Kidney (tissue), 13 donors: ENCODE measurements at regions not wholly inside any gene's neighbourhood (a gene's known extent, or its start where the extent isn't known, plus 50 kb on each side); places are given as distances from the start of the nearest gene placed in this dataset.

Experiments
- DNase-seq, 5 donors: peaks; one replicate each; pipeline ENCODE4 v3.0.0-alpha.2; 2013 to 2020
- FAIRE-seq: peaks from 2 replicates; lab custom pipeline; 2012; peaks lifted over from hg19 to GRCh38; lab: Jason Lieb, UNC
- H3K27ac ChIP-seq, 2 donors: one replicate each; pipeline ENCODE4 v1.7.0; 2013; ENCODE audit warnings: low read depth in 2 of 2, low read length in 2 of 2, inconsistent platforms in 1 of 2
- H3K27me3 ChIP-seq: one replicate; pipeline ENCODE4 v1.7.1; 2013; ENCODE audit warnings: low read length, inconsistent platforms; ENCODE audit not compliant: control insufficient read depth, insufficient read depth
- H3K36me3 ChIP-seq, 3 donors: one replicate each; pipeline versions ENCODE4 v1.7.0 to v1.7.1; 2013; ENCODE audit warnings: low read length in 3 of 3, control low read depth in 1 of 3, inconsistent platforms in 1 of 3; ENCODE audit not compliant: insufficient read depth in 3 of 3, control insufficient read depth in 2 of 3
- H3K4me1 ChIP-seq, 3 donors: one replicate each; pipeline versions ENCODE4 v1.7.0 to v1.7.1; 2013; ENCODE audit warnings: low read length in 3 of 3, inconsistent platforms in 1 of 3, low read depth in 1 of 3; ENCODE audit not compliant: control insufficient read depth in 2 of 3, insufficient read depth in 2 of 3
- H3K4me3 ChIP-seq, 3 donors: one replicate each; pipeline versions ENCODE4 v1.7.0 to v1.8.1; 2013; ENCODE audit warnings: low read length in 3 of 3, control low read depth in 1 of 3, inconsistent platforms in 1 of 3
- H3K9ac ChIP-seq, 3 donors: one replicate each; pipeline versions ENCODE4 v1.7.0 to v1.7.1; 2013; ENCODE audit warnings: low read length in 3 of 3, control low read depth in 1 of 3, inconsistent platforms in 1 of 3
- H3K9me3 ChIP-seq, 3 donors: one replicate each; pipeline versions ENCODE4 v1.7.0 to v1.7.1; 2013; ENCODE audit warnings: low read length in 3 of 3, control low read depth in 1 of 3, inconsistent platforms in 1 of 3; ENCODE audit not compliant: control insufficient read depth in 2 of 3, insufficient read depth in 1 of 3
- intact Hi-C: fragments of 100-400 bp; cut with DNase I; formaldehyde crosslinking; loops from one replicate; pipeline ENCODE4 v1.11.1; 2022
- TF ChIP-seq, protein P1 (sequence below): IDR thresholded peaks from 3 replicates; pipeline ENCODE4 v1.5.1; 2012; ENCODE audit warnings: mild to moderate bottlenecking, moderate library complexity, borderline replicate concordance; ENCODE audit not compliant: insufficient read depth; ENCODE audit errors: extremely low read depth
- donor health status: control.
- donor health status: control.
- donor health status: control.
- donor health status: control.
- donor health status: control.
- donor health status: DM: yes; HTN: yes; CAD: no.
- donor health status: Normal renal cell carcinoma (clear cell type).

DNA sequence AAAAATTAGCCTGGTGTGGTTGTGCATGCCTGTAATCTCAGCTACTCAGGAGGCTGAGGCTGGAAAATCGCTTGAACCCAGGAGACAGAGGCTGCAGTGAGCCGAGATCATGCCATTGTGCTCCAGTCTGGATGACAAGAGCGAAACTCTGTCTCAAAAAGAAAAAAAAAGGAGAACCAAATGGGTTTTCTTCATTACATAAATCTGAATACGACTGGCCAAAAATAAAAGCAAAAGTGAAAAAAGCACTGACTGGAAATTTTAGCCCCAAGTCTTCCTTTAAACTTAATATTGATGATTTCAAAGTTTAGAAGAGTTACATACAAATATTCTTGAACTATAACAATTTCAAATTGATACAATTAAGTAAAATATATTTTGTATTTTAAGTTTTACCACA, 249.5 kb upstream of the STARD13 start:
- Histone ChIP-seq H3K4me3 (no peak overlapping the region), H3K27me3 (no peaks in the 10 kb centered on the region), H3K9ac (no peak overlapping the region), H3K9me3 (no peaks in the 10 kb centered on the region), H3K4me1 (peaks cover 0 to 2% (median 0%) of the 10 kb centered on the region in 3 donors), H3K27ac (no peak overlapping the region), H3K36me3 (no peaks in the 10 kb centered on the region)
- intact Hi-C loops: no loop called here
- FAIRE-seq (peak; percentile 78), DNase-seq (no peak)
- TF ChIP-seq, protein P1, sequence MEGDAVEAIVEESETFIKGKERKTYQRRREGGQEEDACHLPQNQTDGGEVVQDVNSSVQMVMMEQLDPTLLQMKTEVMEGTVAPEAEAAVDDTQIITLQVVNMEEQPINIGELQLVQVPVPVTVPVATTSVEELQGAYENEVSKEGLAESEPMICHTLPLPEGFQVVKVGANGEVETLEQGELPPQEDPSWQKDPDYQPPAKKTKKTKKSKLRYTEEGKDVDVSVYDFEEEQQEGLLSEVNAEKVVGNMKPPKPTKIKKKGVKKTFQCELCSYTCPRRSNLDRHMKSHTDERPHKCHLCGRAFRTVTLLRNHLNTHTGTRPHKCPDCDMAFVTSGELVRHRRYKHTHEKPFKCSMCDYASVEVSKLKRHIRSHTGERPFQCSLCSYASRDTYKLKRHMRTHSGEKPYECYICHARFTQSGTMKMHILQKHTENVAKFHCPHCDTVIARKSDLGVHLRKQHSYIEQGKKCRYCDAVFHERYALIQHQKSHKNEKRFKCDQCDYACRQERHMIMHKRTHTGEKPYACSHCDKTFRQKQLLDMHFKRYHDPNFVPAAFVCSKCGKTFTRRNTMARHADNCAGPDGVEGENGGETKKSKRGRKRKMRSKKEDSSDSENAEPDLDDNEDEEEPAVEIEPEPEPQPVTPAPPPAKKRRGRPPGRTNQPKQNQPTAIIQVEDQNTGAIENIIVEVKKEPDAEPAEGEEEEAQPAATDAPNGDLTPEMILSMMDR: no peak

DNA sequence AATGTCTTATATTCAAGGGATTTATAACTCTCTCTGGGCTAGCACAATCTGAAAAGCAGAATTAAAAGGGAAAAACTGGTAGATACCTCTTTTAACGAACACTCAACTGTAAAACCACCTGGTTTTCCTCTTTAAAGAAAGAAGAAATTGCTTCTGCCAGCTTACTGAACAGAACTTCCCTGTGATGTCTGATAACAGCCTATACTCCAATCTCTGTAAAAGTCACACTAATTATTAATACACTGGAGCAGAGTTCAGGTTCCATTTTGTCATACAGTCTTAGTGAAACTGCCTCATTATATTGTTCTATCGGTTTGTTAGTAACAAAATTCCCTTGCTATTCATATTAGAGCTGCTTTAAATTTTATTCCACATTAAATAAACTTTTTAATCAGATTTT, 251.0 kb upstream of the STARD13 start:
- FAIRE-seq (no peak), DNase-seq (no peak)
- no peaks in the 10 kb centered on the region for H3K9me3 ChIP-seq
- peaks cover 0 to 2% (median 0%) of the 10 kb centered on the region in 3 donors for H3K4me1 ChIP-seq
- no peak overlapping the region for H3K27ac ChIP-seq
- TF ChIP-seq, protein P1: no peak
- H3K9ac ChIP-seq: no peak overlapping the region
- H3K36me3 ChIP-seq: no peaks in the 10 kb centered on the region
- intact Hi-C loops: no loop called here
- H3K27me3 ChIP-seq: no peaks in the 10 kb centered on the region
- H3K4me3 ChIP-seq: no peak overlapping the region

DNA sequence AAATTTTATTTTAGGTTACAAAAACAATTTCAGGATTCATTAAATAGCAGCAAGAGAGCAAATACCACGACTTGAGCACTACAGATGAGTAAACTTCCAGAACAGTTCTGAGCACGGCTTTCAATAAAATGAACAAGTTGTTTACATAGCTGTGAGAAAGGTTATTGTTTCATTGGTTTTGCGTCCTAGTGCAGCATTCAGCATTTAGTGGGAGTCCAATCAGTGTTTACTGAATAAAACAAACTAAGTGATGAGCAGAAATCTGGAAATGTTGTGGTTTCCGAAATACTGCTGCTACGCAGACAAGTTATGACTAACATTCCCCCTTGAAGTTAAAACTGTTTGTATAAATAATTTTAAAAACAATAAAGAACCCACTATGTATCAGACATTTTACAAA, 251.5 kb upstream of the STARD13 start:
- TF ChIP-seq, protein P1: no peak
- Histone ChIP-seq H3K4me1 (peaks cover 0 to 2% (median 0%) of the 10 kb centered on the region in 3 donors), H3K36me3 (no peaks in the 10 kb centered on the region), H3K4me3 (peak overlapping the region in 1 of 3 donors; percentile 28), H3K9ac (no peak overlapping the region), H3K27me3 (no peaks in the 10 kb centered on the region), H3K9me3 (no peaks in the 10 kb centered on the region), H3K27ac (peak overlapping the region in 1 of 2 donors; percentile 35)
- no peak for FAIRE-seq
- intact Hi-C loops: no loop called here
- DNase-seq: peak in 1 of 5 donors; percentile 51

DNA sequence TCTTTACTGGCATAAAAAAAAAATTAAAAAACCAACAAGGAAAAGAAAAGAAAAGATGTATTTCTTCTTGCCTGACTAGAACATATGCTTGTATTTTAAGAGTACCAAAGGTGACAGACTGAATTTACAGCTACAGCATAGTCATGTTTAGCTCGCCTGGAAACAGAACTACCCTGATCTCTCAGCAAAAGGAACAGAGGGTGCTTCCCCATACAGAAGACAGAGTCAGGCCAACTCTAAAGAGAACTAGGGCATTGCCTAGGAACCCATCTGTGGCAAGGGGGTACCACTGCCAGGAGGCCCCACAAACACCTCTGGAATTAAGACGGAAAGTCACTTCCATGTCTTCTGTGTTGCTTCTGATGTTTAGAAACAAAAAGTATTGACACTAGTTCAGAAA, 252.1 kb upstream of the STARD13 start:
- Histone ChIP-seq H3K27me3 (no peaks in the 10 kb centered on the region), H3K27ac (no peak overlapping the region), H3K9me3 (no peaks in the 10 kb centered on the region), H3K4me1 (peaks cover 0 to 2% (median 0%) of the 10 kb centered on the region in 3 donors), H3K4me3 (no peak overlapping the region), H3K9ac (no peak overlapping the region), H3K36me3 (no peaks in the 10 kb centered on the region)
- DNase-seq: peak in 1 of 5 donors; percentile 63
- FAIRE-seq: no peak
- intact Hi-C loops: no loop called here
- TF ChIP-seq, protein P1: no peak
